Fibroblast of pulmonary artery (primary cell): ENCODE measurements at regions not wholly inside any gene's neighbourhood (a gene's known extent, or its start where the extent isn't known, plus 50 kb on each side); places are given as distances from the start of the nearest gene placed in this dataset.
"Not testable (repeated sequence)": the region's sequence is repeated elsewhere in the genome, so short reads cannot be mapped to it uniquely, and the experiment has no call there.

Source experiments
- DNase-seq: peaks from one replicate; pipeline ENCODE4 v3.0.0-alpha.2; 2010; ENCODE audit warnings: low read depth
- H3K4me3 ChIP-seq: replicated peaks from 2 replicates; pipeline ENCODE4 v1.5.1; 2011; ENCODE audit warnings: low read depth, mild to moderate bottlenecking, control low read depth, low read length, moderate library complexity
- TF ChIP-seq, protein P1 (sequence below): IDR thresholded peaks from 2 replicates; pipeline ENCODE4 v1.5.1; 2011; ENCODE audit warnings: mild to moderate bottlenecking, control low read depth, low read length, inconsistent platforms; ENCODE audit errors: missing control alignments

DNA sequence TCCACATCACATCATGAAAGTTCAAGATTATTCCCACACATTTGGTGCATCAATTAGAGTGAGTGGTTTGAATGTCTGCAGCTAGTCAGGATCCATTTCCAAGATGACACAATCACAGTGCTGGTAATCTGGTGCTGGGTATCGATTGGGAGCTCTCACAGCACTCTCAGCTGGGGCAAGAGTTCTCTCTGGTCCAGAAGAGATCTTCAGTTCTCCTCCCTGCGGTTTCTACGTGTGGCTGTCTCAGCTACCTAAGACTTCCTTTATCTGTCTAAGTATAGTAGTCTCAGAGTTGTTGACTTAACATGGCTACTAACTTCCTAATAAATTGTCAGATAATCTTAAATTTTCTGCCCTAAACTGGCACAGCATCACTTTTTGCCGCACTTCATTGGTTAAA, 358.0 kb upstream of the BRINP3 start:
- no peak overlapping the region for H3K4me3 ChIP-seq
- no peak for DNase-seq
- TF ChIP-seq, protein P1, sequence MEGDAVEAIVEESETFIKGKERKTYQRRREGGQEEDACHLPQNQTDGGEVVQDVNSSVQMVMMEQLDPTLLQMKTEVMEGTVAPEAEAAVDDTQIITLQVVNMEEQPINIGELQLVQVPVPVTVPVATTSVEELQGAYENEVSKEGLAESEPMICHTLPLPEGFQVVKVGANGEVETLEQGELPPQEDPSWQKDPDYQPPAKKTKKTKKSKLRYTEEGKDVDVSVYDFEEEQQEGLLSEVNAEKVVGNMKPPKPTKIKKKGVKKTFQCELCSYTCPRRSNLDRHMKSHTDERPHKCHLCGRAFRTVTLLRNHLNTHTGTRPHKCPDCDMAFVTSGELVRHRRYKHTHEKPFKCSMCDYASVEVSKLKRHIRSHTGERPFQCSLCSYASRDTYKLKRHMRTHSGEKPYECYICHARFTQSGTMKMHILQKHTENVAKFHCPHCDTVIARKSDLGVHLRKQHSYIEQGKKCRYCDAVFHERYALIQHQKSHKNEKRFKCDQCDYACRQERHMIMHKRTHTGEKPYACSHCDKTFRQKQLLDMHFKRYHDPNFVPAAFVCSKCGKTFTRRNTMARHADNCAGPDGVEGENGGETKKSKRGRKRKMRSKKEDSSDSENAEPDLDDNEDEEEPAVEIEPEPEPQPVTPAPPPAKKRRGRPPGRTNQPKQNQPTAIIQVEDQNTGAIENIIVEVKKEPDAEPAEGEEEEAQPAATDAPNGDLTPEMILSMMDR, result no peak

DNA sequence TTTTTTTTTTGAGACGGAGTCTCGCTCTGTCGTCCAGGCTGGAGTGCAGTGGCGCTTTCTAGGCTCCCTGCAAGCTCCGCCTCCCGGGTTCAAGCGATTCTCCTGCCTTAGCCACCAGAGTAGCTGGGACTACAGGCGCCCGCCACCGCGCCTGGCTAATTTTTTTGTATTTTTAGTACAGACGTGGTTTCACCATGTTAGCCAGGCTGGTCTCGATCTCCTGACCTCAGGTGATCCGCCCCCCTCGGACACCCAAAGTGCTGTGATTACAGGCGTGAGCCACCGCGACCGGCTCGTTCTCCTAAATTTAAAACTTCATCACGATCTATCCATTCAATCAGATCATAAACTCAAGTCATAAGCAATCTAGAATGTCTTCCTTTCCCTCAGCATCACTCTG, 359.5 kb upstream of the BRINP3 start:
- not testable (repeated sequence) for DNase-seq, H3K4me3 ChIP-seq

DNA sequence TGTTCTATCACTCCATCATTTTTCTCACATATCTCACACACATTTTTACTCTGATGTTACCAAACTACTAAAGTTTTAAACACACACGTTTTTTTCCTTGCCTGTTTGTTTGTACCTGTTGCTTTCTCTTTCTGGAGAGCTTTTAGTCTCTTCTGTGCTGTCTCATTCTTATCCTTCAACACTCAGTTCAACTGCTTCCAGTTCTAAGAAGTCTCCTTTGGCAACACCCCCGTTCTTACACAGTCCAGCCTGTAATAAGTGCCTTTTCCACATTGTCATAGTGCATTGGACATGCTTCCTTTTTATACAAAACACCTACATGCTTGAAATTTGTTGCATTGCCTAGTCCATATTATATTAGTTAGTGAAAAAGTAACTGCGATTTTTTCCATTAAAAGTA, 360.2 kb upstream of the BRINP3 start:
- H3K4me3 ChIP-seq, result no peak overlapping the region
- TF ChIP-seq, protein P1, result no peak
- DNase-seq, result no peak

DNA sequence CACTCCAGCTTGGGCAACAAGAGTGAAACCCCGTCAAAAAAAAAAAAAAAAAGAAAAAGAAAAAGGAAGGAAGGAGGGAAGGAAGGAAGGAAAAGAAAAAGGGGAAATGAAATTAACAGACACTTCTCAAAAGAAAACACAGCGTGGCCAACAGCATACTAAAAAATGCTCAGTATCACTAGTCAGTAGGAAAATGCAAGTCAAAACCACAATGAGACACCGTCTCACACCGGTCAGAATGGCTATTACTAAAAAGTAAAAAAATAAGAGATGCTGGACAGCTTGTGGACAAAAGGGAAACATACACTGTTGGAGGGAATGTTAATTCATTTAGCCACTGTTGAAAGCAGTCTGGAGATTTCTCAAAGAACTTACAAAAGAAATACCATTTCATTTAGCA, 369.5 kb upstream of the BRINP3 start:
- H3K4me3 ChIP-seq, result no peak overlapping the region
- no peak for DNase-seq
- TF ChIP-seq, protein P1, result no peak

DNA sequence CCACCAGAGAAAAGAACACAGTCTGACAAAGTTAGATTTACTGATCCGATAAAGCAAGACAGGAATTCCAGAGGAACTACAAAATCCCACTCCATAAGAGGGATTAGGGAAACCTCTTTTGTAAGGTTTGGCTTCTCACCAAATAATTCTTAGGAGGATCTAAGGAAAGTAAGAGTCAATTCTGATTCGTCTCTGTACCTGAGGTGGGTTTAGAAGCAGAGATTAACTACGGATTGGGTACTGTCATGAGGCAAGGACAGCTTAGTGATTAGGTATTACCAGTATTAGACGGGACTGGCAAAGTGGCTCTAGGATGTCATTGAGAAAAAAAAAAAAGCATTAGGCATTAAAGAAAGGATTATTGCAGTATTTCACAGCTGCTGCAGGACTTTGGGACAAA, 371.7 kb upstream of the BRINP3 start:
- H3K4me3 ChIP-seq, result no peak overlapping the region
- DNase-seq, result no peak
- TF ChIP-seq, protein P1, result no peak

DNA sequence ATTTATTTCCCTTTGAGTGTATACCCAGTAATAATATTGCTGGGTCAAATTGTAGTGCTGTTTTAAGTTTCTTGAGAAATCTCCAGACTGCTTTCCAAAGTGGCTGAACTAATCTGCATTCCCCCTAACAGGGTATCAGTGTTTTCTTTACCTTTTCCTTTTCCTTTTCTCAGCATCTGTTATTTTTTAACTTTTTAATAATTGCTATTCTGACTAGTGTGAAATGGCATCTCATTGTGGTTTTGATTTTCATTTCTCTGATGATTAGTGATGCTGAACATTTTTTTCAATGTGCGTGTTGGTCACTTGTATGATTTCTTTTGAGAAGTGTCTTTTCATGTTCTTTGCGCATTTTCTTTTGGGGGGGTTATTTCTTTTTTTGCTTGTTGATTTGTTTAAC, 374.9 kb upstream of the BRINP3 start:
- no peak for DNase-seq
- TF ChIP-seq, protein P1, result no peak
- H3K4me3 ChIP-seq, result no peak overlapping the region

DNA sequence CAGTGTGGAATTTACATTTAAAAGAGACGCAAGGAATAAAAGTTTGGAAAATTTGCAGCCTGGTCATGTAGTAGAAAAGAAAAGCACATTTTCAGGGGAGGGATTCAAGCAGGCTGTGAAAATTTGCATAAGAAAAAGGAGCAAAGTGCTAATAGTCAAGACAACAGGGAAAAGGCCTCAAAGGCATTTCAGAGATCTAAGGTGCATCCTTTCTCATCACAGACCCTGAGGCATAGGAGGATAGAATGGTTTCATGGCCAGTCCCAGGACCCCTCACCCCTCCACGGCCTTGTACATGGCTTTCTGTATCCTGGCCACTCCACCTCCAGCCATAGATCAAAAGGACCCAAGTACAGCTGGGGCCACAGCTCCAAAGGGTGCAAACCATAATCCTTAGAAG, 380.5 kb upstream of the BRINP3 start:
- no peak overlapping the region for H3K4me3 ChIP-seq
- no peak for DNase-seq
- TF ChIP-seq, protein P1, result no peak
